KMS-11 (cell line): ENCODE measurements at regions not wholly inside any gene's neighbourhood (a gene's known extent, or its start where the extent isn't known, plus 50 kb on each side); places are given as distances from the start of the nearest gene placed in this dataset.
"Not testable (repeated sequence)": the region's sequence is repeated elsewhere in the genome, so short reads cannot be mapped to it uniquely, and the experiment has no call there.

Experiments
- H2AFZ ChIP-seq: fragments of 200-600 bp; sonication (generic); 2 replicates; pipeline ENCODE4 v1.6.1; 2016; ENCODE audit warnings: antibody characterized with exemption, mixed run types, low read depth
- H3K27ac ChIP-seq: fragments of 200-600 bp; sonication (generic); 2 replicates; pipeline ENCODE4 v1.6.1; 2016; ENCODE audit warnings: mild to moderate bottlenecking, mixed run types
- H3K27me3 ChIP-seq: fragments of 200-600 bp; sonication (generic); 2 replicates; pipeline ENCODE4 v1.6.1; 2017; ENCODE audit warnings: mild to moderate bottlenecking, low read depth, mixed run types, moderate library complexity; ENCODE audit not compliant: insufficient read depth
- H3K36me3 ChIP-seq: fragments of 200-600 bp; sonication (generic); 2 replicates; pipeline ENCODE4 v1.6.1; 2017; ENCODE audit warnings: mild to moderate bottlenecking, mixed run types; ENCODE audit not compliant: insufficient read depth
- H3K4me1 ChIP-seq: fragments of 200-600 bp; sonication (generic); 2 replicates; pipeline ENCODE4 v1.6.1; 2016; ENCODE audit warnings: mild to moderate bottlenecking, low read depth, mixed run types; ENCODE audit not compliant: poor library complexity, severe bottlenecking
- H3K4me2 ChIP-seq: fragments of 200-600 bp; sonication (generic); 2 replicates; pipeline ENCODE4 v1.7.0; 2016; ENCODE audit warnings: mild to moderate bottlenecking, mixed run types
- H3K4me3 ChIP-seq: fragments of 200-600 bp; sonication (generic); IDR thresholded peaks from 2 replicates; pipeline ENCODE4 v1.6.1; 2017; ENCODE audit warnings: low read depth, low read length, mixed read lengths; ENCODE audit not compliant: insufficient read depth
- H3K79me2 ChIP-seq: fragments of 200-600 bp; sonication (generic); 2 replicates; pipeline ENCODE4 v1.6.1; 2016; ENCODE audit warnings: low read depth, mixed run types; ENCODE audit not compliant: insufficient read depth
- H3K9ac ChIP-seq: fragments of 200-600 bp; sonication (generic); 2 replicates; pipeline ENCODE4 v1.6.1; 2016; ENCODE audit warnings: mild to moderate bottlenecking, mixed run types
- H4K20me1 ChIP-seq: fragments of 200-600 bp; sonication (generic); 2 replicates; pipeline ENCODE4 v1.6.1; 2016; ENCODE audit warnings: mild to moderate bottlenecking, mixed run types; ENCODE audit not compliant: insufficient read depth
- CTCF ChIP-seq: fragments of 200-600 bp; sonication (generic); conservative IDR thresholded peaks from 2 replicates; pipeline ENCODE4 v1.6.1; 2017; ENCODE audit warnings: low read depth, mild to moderate bottlenecking, antibody characterized with exemption, low read length, moderate library complexity, mixed read lengths

GRCh38 chr5:142242272-142242671 is 82.5 kb downstream of the SPRY4 start:
- Histone ChIP-seq H4K20me1 (no peaks in the 10 kb centered on the region), H3K79me2 (no peaks in the 10 kb centered on the region), H3K27ac (no peak overlapping the region), H3K4me1 (no peaks in the 10 kb centered on the region), H2AFZ (no peak overlapping the region), H3K27me3 (no peaks in the 10 kb centered on the region), H3K36me3 (no peaks in the 10 kb centered on the region), H3K4me2 (no peak overlapping the region), H3K4me3 (no peak overlapping the region), H3K9ac (no peak overlapping the region)
- no peak for TF ChIP-seq CTCF

- no peak for TF ChIP-seq CTCF
- Histone ChIP-seq H3K4me1 (no peaks in the 10 kb centered on the region), H2AFZ (no peak overlapping the region), H3K27me3 (no peaks in the 10 kb centered on the region), H3K4me3 (no peak overlapping the region), H3K4me2 (no peak overlapping the region), H3K27ac (no peak overlapping the region), H4K20me1 (no peaks in the 10 kb centered on the region), H3K36me3 (no peaks in the 10 kb centered on the region), H3K9ac (no peak overlapping the region), H3K79me2 (no peaks in the 10 kb centered on the region)
Observed at GRCh38 chr5:142239394-142240159, 85.2 kb downstream of the SPRY4 start.

GRCh38 chr5:142237707-142238106 is 87.1 kb downstream of the SPRY4 start:
- Histone ChIP-seq H3K27me3 (no peaks in the 10 kb centered on the region), H3K79me2 (no peaks in the 10 kb centered on the region), H3K4me1 (no peaks in the 10 kb centered on the region), H3K9ac (no peak overlapping the region), H4K20me1 (no peaks in the 10 kb centered on the region), H3K27ac (no peak overlapping the region), H3K4me2 (no peak overlapping the region), H3K36me3 (no peaks in the 10 kb centered on the region), H2AFZ (no peak overlapping the region), H3K4me3 (no peak overlapping the region)
- TF ChIP-seq CTCF, result no peak

GRCh38 chr5:142236673-142237290 is 88.0 kb downstream of the SPRY4 start:
- not testable (repeated sequence) for H3K27ac ChIP-seq, H3K36me3 ChIP-seq, H3K79me2 ChIP-seq, H3K9ac ChIP-seq, H2AFZ ChIP-seq, H3K27me3 ChIP-seq, H3K4me3 ChIP-seq, H3K4me1 ChIP-seq, H3K4me2 ChIP-seq, H4K20me1 ChIP-seq
